ENCODE measurements at regions not wholly inside any gene's neighbourhood (a gene's known extent, or its start where the extent isn't known, plus 50 kb on each side); places are given as distances from the start of the nearest gene placed in this dataset.

GRCh38 chr18:42564761-42565160 is 550.7 kb downstream of the RIT2 start:
- H3K27ac ChIP-seq, result no peak overlapping the region
- H3K9me3 ChIP-seq (replicated peaks), result no peaks in the 10 kb centered on the region
- no peaks in the 10 kb centered on the region for H3K36me3 ChIP-seq
- no peak overlapping the region for H3K4me3 ChIP-seq
- H3K4me1 ChIP-seq (replicated peaks), result no peaks in the 10 kb centered on the region
- no peak for DNase-seq (ENCODE audit: low read depth in 1 of 2, low spot score in 2 of 2)
- H3K27me3 ChIP-seq (replicated peaks), result peaks cover 2% of the 10 kb centered on the region; the same call in 1 of the 2 replicates

GRCh38 chr18:42568773-42569172 is 546.7 kb downstream of the RIT2 start:
- H3K9me3 ChIP-seq (replicated peaks), result no peaks in the 10 kb centered on the region
- H3K27ac ChIP-seq, result no peak overlapping the region
- 0 out of 2 replicates have a peak, but pooled peaks cover 2% of the 10 kb centered on the region for H3K27me3 ChIP-seq (replicated peaks)
- no peaks in the 10 kb centered on the region for H3K36me3 ChIP-seq
- no peak for DNase-seq (ENCODE audit: low read depth in 1 of 2, low spot score in 2 of 2)
- no peaks in the 10 kb centered on the region for H3K4me1 ChIP-seq (replicated peaks)
- H3K4me3 ChIP-seq, result no peak overlapping the region

- DNase-seq (ENCODE audit: low read depth in 1 of 2, low spot score in 2 of 2), result no peak
- no peaks in the 10 kb centered on the region for H3K4me1 ChIP-seq (replicated peaks)
- H3K27me3 ChIP-seq (replicated peaks), result no peaks in the 10 kb centered on the region
- no peak overlapping the region for H3K27ac ChIP-seq
- H3K9me3 ChIP-seq (replicated peaks), result no peaks in the 10 kb centered on the region
- H3K4me3 ChIP-seq, result no peak overlapping the region
- no peaks in the 10 kb centered on the region for H3K36me3 ChIP-seq
These were observed 540.6 kb downstream of the RIT2 start for GRCh38 chr18:42574871-42575270.

- Histone ChIP-seq H3K27me3 (replicated peaks) (no peaks in the 10 kb centered on the region), H3K4me1 (replicated peaks) (no peaks in the 10 kb centered on the region), H3K36me3 (no peaks in the 10 kb centered on the region), H3K27ac (no peak overlapping the region), H3K4me3 (no peak overlapping the region), H3K9me3 (replicated peaks) (no peaks in the 10 kb centered on the region)
- no peak for DNase-seq (ENCODE audit: low read depth in 1 of 2, low spot score in 2 of 2)
These were observed 539.4 kb downstream of the RIT2 start for GRCh38 chr18:42576124-42576523.

GRCh38 chr18:42578792-42579191 is 536.7 kb downstream of the RIT2 start:
- Histone ChIP-seq H3K27me3 (replicated peaks) (no peaks in the 10 kb centered on the region), H3K9me3 (replicated peaks) (no peaks in the 10 kb centered on the region), H3K4me1 (replicated peaks) (no peaks in the 10 kb centered on the region), H3K4me3 (no peak overlapping the region), H3K27ac (no peak overlapping the region), H3K36me3 (no peaks in the 10 kb centered on the region)
- DNase-seq (ENCODE audit: low read depth in 1 of 2, low spot score in 2 of 2), result no peak

- Histone ChIP-seq H3K4me3 (no peak overlapping the region), H3K27ac (no peak overlapping the region), H3K9me3 (replicated peaks) (0 out of 2 replicates have a peak, but pooled peaks cover 2% of the 10 kb centered on the region), H3K36me3 (no peaks in the 10 kb centered on the region), H3K4me1 (replicated peaks) (no peaks in the 10 kb centered on the region), H3K27me3 (replicated peaks) (no peaks in the 10 kb centered on the region)
- no peak for DNase-seq (ENCODE audit: low read depth in 1 of 2, low spot score in 2 of 2)
These were observed 533.2 kb downstream of the RIT2 start for GRCh38 chr18:42582266-42582665.

- Histone ChIP-seq H3K27ac (no peak overlapping the region), H3K27me3 (replicated peaks) (no peaks in the 10 kb centered on the region), H3K4me3 (no peak overlapping the region), H3K9me3 (replicated peaks) (0 out of 2 replicates have a peak, but pooled peaks cover 2% of the 10 kb centered on the region), H3K4me1 (replicated peaks) (no peaks in the 10 kb centered on the region), H3K36me3 (no peaks in the 10 kb centered on the region)
- DNase-seq (ENCODE audit: low read depth in 1 of 2, low spot score in 2 of 2), result no peak
These were observed 532.2 kb downstream of the RIT2 start for GRCh38 chr18:42583283-42583731.

GRCh38 chr18:42586601-42587000 is 528.9 kb downstream of the RIT2 start:
- no peaks in the 10 kb centered on the region for H3K27me3 ChIP-seq (replicated peaks)
- H3K27ac ChIP-seq, result no peak overlapping the region
- 0 out of 2 replicates have a peak, but pooled peaks cover 2% of the 10 kb centered on the region for H3K9me3 ChIP-seq (replicated peaks)

GRCh38 chr18:42588786-42589185 is 526.7 kb downstream of the RIT2 start:
- no peaks in the 10 kb centered on the region for H3K4me1 ChIP-seq (replicated peaks)
- DNase-seq (ENCODE audit: low read depth in 1 of 2, low spot score in 2 of 2), result no peak
- H3K27ac ChIP-seq, result no peak overlapping the region
- H3K9me3 ChIP-seq (replicated peaks), result 0 out of 2 replicates have a peak, but pooled peaks cover 2% of the 10 kb centered on the region
- no peak overlapping the region for H3K4me3 ChIP-seq
- H3K36me3 ChIP-seq, result no peaks in the 10 kb centered on the region
- no peaks in the 10 kb centered on the region for H3K27me3 ChIP-seq (replicated peaks)

More at GRCh38 chr18:42586601-42587000, 528.9 kb downstream of the RIT2 start:
- Histone ChIP-seq H3K4me3 (no peak overlapping the region), H3K36me3 (no peaks in the 10 kb centered on the region), H3K4me1 (replicated peaks) (no peaks in the 10 kb centered on the region)
- no peak for DNase-seq (ENCODE audit: low read depth in 1 of 2, low spot score in 2 of 2)

- no peak for DNase-seq (ENCODE audit: low read depth in 1 of 2, low spot score in 2 of 2)
- no peaks in the 10 kb centered on the region for H3K36me3 ChIP-seq
- H3K27me3 ChIP-seq (replicated peaks), result no peaks in the 10 kb centered on the region
- H3K27ac ChIP-seq, result no peak overlapping the region
- H3K9me3 ChIP-seq (replicated peaks), result no peaks in the 10 kb centered on the region
- H3K4me3 ChIP-seq, result no peak overlapping the region
- H3K4me1 ChIP-seq (replicated peaks), result no peaks in the 10 kb centered on the region
These were observed 510.7 kb downstream of the RIT2 start for GRCh38 chr18:42604820-42605219.

GRCh38 chr18:42606886-42607495 is 508.5 kb downstream of the RIT2 start:
- Histone ChIP-seq H3K27me3 (replicated peaks) (no peaks in the 10 kb centered on the region), H3K4me1 (replicated peaks) (no peaks in the 10 kb centered on the region), H3K9me3 (replicated peaks) (no peaks in the 10 kb centered on the region), H3K4me3 (no peak overlapping the region), H3K27ac (no peak overlapping the region), H3K36me3 (no peaks in the 10 kb centered on the region)
- no peak for DNase-seq (ENCODE audit: low read depth in 1 of 2, low spot score in 2 of 2)

GRCh38 chr18:42611134-42611533 is 504.4 kb downstream of the RIT2 start:
- Histone ChIP-seq H3K27me3 (replicated peaks) (no peaks in the 10 kb centered on the region), H3K9me3 (replicated peaks) (no peaks in the 10 kb centered on the region), H3K27ac (no peak overlapping the region), H3K36me3 (no peaks in the 10 kb centered on the region), H3K4me3 (no peak overlapping the region), H3K4me1 (replicated peaks) (no peaks in the 10 kb centered on the region)
- no peak for DNase-seq (ENCODE audit: low read depth in 1 of 2, low spot score in 2 of 2)

- Histone ChIP-seq H3K27me3 (replicated peaks) (no peaks in the 10 kb centered on the region), H3K4me1 (replicated peaks) (no peaks in the 10 kb centered on the region), H3K9me3 (replicated peaks) (no peaks in the 10 kb centered on the region), H3K27ac (no peak overlapping the region), H3K4me3 (no peak overlapping the region), H3K36me3 (no peaks in the 10 kb centered on the region)
- no peak for DNase-seq (ENCODE audit: low read depth in 1 of 2, low spot score in 2 of 2)
These were observed 500.7 kb downstream of the RIT2 start for GRCh38 chr18:42614619-42615293.

- DNase-seq (ENCODE audit: low read depth in 1 of 2, low spot score in 2 of 2), result no peak
- no peaks in the 10 kb centered on the region for H3K9me3 ChIP-seq (replicated peaks)
- no peaks in the 10 kb centered on the region for H3K36me3 ChIP-seq
- no peaks in the 10 kb centered on the region for H3K4me1 ChIP-seq (replicated peaks)
- no peak overlapping the region for H3K4me3 ChIP-seq
- H3K27ac ChIP-seq, result no peak overlapping the region
- 0 out of 2 replicates have a peak, but pooled peaks cover under 1% of the 10 kb centered on the region for H3K27me3 ChIP-seq (replicated peaks)
These were observed 498.3 kb downstream of the RIT2 start for GRCh38 chr18:42617221-42617620.
